PC-9 (cell line): ENCODE measurements at regions not wholly inside any gene's neighbourhood (a gene's known extent, or its start where the extent isn't known, plus 50 kb on each side); places are given as distances from the start of the nearest gene placed in this dataset.
"Not testable (repeated sequence)": the region's sequence is repeated elsewhere in the genome, so short reads cannot be mapped to it uniquely, and the experiment has no call there.

Source experiments
- EZH2 ChIP-seq: fragments of 200-600 bp; sonication (generic); IDR thresholded peaks from 2 replicates; pipeline ENCODE4 v1.8.0; 2017; ENCODE audit warnings: antibody characterized with exemption, low read depth
- TF ChIP-seq, protein P1 (sequence below): fragments of 200-600 bp; sonication (generic); conservative IDR thresholded peaks from 2 replicates; pipeline ENCODE4 v1.6.1; 2017; ENCODE audit warnings: mixed run types, antibody characterized with exemption, mild to moderate bottlenecking, moderate library complexity

GRCh38 chr9:23046026-23046425, 599.4 kb downstream of the DMRTA1 start:
- TF ChIP-seq, protein P1, sequence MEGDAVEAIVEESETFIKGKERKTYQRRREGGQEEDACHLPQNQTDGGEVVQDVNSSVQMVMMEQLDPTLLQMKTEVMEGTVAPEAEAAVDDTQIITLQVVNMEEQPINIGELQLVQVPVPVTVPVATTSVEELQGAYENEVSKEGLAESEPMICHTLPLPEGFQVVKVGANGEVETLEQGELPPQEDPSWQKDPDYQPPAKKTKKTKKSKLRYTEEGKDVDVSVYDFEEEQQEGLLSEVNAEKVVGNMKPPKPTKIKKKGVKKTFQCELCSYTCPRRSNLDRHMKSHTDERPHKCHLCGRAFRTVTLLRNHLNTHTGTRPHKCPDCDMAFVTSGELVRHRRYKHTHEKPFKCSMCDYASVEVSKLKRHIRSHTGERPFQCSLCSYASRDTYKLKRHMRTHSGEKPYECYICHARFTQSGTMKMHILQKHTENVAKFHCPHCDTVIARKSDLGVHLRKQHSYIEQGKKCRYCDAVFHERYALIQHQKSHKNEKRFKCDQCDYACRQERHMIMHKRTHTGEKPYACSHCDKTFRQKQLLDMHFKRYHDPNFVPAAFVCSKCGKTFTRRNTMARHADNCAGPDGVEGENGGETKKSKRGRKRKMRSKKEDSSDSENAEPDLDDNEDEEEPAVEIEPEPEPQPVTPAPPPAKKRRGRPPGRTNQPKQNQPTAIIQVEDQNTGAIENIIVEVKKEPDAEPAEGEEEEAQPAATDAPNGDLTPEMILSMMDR: not testable (repeated sequence)
- TF ChIP-seq EZH2: not testable (repeated sequence)
